HG03378 (cell line): ENCODE measurements at regions not wholly inside any gene's neighbourhood (a gene's known extent, or its start where the extent isn't known, plus 50 kb on each side); places are given as distances from the start of the nearest gene placed in this dataset.
"Not testable (repeated sequence)": the region's sequence is repeated elsewhere in the genome, so short reads cannot be mapped to it uniquely, and the experiment has no call there.

Source experiments
- ATAC-seq: cut with Tn5 transposase; IDR thresholded peaks from one replicate; pipeline ENCODE4 v1.9.1; 2021; ENCODE audit warnings: mild to moderate bottlenecking, moderate library complexity; ENCODE audit not compliant: unreplicated experiment

DNA sequence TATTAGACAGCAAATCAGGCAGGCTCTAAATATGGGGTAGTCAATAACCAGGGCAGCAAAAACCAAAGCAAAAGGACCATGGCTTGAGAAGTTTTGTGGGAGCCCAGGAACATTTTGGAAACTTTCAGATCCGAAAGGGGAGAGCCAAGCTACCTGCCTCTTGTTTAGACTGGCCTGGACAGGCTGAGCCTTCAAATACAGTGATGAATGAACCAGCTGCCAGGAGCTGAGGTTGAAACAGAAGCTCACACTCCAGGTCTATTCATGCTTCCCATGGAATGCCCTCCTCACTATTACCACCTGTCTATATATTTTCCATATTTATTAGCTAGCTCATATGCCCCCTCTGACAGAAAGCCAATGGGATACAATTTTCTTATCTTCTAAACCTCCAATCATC, 150.8 kb upstream of the SLC44A1 start:
- no peak for ATAC-seq

DNA sequence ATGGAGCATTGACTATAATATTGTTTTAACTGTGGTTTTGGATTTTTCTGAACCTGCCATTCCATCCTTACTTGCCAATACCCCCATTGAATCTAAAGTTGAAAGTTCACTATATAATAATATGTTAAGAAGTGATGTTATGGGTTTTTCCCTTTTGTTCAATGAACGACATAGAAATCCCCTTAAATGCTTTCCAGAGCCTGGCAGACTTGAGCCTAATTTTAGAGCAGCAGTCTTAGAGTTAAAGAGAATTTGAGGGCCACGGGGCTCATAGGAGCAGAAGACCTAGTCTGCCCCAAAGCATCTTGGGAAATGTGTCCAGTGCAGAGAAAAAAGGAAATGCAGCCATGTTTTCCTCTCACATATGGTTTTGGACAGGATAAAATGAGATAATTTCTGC, 146.1 kb upstream of the SLC44A1 start:
- peak; percentile 72 for ATAC-seq

DNA sequence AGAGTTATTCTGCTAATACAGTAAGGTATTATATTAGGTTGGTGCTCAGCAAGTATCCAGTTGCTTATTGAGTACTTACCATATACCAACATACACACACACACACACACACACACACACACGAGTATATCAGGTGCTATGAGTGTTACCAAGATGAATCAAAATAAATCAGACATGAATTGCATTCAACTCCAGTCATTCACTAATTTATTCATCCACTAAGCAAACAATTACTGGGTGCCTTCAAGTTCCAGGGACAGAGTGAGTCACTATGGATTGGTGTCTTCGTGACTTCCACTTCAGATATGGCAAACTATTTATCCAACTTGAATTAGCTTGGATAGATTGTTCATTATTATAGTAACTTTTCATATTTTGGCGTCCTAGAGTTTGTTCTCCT, 140.7 kb upstream of the SLC44A1 start:
- no peak for ATAC-seq

DNA sequence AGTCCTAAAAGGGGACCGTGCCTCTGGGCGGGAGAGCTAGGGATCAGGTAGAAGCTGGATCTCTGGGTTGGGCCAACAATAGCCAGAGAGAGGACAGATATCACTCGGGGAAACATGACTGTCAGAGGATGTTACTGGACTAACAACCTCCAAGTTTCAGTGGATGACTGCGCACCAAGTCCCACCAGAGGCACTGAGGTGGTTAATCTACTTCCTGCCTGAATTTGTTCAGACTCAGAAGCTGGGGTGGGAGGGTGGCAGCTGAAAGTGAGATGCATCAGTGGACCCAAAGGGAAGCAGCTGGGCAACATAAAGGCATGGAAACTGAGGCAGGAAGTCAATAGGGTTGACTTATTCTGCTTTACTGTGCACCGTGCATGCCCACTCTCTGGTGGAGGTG, 130.1 kb upstream of the SLC44A1 start:
- peak; percentile 64 for ATAC-seq

DNA sequence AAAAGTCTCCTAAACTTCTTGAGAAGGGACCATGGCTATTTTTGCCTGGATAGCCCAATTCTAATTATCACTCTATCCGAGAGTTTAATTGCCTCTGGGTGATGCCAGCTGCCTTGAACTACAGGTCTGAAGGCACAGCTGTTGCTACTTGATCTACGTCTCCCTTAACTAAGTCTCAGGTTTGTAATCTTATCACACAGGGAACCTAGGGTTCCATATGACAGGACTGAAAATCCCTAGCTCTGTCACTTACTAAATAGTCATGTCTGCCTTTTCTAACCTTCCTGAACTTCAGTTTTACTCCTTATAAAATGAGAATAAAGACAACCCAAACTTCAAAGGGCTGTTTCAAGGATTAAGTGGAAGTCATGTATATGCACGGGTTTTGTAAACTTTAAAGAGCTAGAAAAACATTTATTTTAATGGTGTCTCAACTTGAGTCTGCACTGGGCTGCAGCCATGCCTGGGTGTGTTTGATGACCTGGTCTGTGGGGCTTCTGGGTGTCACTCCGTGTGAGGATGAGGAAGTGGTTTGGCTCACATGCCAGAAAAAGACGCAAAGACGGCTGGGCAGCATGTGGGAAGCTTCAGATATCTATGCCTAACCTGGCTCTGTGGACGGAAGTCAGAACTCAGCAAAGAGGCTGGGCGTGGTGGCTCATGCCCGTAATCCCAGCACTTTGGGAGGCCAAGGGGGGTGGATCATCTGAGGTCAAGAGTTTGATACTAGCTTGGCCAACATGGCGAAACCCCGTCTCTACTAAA, 129.3 kb upstream of the SLC44A1 start:
- peak; percentile 81 for ATAC-seq

DNA sequence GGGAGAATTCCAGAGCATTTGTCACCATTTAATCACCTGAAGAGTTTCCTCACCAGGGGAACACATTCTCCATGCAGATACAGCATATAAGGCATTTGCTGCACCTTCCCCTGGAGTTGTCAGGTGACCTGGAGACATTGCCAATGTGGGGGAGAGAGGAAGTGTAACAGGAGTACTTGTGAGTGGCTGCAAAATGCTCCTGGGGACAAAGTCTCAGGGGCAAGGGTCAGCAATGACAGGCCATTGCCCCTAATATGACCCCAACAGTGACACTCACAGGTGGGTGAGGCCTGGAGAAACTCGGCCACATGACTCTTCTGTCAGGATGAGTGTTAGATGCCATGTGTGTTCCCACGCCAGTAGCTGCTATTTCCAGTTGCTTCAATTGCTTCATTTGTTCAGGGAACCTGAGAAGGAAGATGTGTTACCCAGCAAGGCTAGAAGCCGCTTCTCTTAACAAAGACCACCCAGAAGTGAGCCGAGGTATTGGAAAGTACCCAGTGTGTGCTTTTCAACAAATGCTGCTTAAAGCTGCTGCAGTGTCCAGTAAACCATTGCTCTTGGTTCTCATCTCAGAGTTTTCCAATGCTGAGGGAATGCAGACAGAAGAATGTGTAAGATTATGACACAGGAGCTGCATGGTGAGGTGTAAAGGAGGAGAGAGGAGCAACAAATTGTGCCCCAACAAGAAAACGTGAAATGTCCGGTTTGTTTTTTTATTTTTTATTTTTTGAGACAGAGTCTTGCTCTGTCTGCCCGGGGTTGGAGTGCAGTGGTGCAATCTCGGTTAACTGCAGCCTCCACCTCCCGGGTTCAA, 128.2 kb upstream of the SLC44A1 start:
- ATAC-seq, result no peak

DNA sequence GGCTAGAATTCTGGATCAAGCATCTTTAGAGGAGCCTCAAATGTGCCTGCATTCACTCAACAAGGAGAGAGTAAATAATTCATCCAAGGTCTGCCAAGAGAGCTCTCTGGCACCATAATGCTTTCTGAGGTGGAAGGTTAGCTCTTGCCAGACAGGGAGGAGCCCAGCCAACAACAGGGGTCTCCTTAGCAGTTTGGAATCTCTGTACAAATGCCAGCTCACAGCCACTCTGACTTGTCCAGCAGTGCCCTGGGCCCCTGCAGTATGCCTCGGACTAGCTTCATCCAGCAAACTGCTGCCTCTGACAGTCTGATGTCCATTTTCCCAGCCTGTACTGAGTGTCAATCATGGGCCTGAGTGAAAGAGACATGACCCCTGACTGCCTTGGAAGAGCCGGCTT, 127.2 kb upstream of the SLC44A1 start:
- no peak for ATAC-seq

DNA sequence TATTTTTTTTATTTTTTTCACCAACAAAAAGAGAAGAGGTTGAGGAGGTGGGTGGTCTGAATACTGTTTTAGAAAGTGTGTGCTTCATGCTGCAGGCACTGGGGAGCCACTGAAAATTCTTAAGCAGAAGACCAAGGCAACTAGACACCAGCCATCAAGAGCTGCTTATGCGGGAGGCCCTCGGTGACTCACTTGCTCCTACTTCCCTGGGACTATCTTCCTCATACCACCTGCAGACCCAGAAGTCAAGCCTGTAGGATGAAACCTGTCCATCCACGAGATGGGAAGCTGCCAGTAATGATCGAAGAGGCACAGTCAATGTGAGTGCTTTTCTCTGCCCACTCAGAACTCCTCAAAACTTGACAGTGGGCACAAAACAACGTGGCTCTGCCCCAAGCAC, 125.8 kb upstream of the SLC44A1 start:
- ATAC-seq, result no peak

DNA sequence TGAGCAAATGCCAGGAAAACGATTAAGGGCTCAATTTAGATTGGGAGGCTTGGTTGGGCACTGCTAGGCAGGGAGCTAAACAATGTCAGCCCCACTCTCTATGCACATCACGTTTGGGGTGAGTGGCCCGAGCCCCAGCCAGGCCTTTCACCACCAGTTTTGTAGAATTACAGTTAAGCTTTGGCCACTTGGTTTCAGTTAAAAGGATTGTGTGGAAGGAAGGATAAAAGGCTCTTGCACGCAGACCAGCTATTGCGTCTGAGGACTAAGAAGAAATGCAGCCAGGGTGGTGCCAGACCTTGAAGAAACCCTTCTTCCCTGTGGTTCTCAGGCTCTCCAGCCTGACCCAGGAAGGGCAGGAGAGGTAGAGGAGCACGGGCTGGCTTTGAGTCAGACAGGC, 125.3 kb upstream of the SLC44A1 start:
- no peak for ATAC-seq

DNA sequence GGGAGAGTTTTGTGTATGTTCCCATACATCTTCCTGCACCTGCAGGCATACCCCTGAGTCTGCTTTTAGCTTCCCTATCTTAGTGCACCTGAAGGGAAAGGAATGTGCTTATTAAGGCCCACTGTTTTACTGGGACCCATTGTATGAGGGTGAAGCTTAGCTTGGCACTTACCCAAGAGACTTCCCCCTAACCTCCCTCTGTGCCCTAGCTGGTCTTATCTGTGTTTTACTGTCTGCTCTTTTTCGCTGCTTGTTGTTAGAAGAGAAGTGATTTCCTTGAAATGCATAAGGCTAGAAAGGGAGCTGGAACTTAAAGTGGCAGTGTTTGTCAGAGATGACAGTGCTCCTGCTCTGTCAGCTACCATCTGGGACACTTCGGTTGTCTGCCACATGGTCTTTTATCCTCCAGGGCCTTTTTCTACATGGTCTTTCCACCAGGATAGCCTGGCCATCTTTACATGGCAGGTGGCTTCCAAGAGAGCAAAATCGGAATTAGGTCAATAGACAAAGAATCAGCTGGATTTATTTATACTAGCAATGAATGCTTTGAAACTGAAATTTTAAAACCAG, 122.5 kb upstream of the SLC44A1 start:
- ATAC-seq, result no peak

DNA sequence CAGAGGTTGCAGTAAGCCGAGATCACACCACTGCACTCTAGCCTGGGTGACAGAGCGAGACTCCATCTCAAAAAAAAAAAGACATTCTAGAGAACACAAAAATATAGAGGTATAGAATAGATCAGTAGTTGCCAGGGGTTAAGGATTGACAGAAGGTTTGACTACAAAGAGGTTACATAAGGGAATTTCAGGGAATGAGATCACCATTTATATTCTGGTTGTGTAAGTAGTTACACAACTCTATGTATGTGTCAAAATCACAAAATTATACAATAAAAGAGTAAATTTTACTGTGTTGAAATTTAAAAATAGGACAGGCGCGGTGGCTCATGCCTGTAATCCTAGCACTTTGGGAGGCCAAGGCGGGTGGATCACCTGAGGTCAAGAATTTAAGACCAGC, 119.9 kb upstream of the SLC44A1 start:
- ATAC-seq, result not testable (repeated sequence)

DNA sequence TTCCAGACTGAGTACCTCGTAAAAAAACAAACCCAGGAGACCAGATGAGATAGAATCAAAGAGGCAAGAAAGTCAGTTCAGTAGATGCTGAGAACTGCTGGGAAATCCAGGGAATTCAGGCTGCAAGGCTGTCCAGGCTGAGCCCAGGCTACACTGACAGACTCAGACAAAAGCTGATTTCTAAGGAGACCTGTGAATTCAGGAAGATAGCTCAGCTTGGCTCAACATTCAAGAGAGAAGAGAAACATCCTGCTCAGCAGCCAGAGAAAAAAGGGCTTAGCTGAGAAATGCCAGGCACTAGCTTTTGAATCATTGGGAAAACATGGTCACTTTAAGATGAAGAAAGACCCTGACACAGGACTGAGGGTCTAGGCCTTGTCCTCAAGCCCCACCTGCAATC, 118.2 kb upstream of the SLC44A1 start:
- no peak for ATAC-seq

DNA sequence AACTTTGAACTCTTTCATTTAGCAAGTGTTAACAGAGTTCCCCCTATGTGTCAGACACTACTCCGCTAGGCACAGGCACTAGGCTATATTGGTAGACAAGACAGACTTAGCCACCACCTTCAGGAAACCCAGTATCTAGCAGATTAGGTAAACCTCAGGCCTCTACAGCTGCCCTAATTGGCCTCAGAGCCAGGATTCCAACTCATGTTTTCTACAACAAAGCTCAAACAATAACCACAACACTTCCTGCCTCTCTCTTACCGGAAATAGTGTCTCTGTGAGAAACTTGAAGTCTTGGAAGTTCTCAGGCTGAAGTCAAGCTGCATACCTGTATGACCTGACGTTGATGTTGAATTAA, 116.6 kb upstream of the SLC44A1 start:
- ATAC-seq, result peak; percentile 100

DNA sequence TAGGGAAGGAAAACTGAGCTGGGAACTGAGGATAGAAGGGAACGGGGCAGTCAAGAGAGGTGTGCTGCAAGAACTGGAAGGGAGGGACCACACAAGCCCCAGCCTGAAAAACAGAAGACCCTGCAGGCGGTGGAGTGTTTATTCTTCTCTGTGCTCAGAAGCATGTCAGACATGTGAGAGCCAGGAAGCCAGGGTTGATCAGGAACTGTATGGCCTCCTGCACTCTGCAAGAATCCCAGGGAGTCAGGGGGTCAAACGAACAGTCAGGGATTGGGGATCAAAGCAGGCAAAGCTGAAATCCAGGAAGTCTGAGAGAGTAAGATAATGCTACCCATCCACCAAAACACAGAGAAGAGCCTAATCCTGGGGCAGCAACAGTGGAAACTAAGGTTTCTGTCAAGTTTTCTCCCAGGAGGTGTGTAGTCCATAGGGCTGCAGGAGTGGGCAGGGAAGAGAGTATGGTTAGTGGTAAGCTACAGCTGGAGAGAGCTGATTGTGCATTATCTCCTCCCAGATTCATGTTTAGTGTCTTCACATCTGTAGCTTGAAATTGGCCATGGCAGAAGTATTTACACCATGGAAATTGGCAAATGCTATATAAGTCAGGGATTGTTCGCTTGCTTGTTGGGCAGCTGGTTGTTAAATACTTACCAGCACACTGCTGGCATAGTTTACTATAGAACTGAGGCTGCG, 115.4 kb upstream of the SLC44A1 start:
- no peak for ATAC-seq

DNA sequence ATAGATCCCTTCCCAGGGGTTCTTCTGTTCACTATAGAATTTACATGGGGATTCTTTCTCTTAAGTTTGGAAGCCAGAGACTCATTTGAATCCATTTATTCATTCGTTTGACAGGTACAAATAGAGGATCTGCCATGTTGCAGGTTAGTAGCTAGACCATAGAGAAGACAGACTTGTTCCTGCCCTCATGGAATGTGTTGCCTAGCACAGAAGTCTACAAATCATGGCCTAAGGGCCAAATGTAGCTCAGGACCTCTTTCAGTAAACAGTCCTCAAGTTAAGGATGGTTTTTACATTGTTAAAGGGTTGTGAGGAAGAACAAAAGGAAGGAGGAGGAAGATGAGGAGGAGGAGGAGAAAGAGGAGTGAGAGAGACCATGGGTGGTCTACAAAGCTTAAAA, 114.7 kb upstream of the SLC44A1 start:
- ATAC-seq, result no peak

DNA sequence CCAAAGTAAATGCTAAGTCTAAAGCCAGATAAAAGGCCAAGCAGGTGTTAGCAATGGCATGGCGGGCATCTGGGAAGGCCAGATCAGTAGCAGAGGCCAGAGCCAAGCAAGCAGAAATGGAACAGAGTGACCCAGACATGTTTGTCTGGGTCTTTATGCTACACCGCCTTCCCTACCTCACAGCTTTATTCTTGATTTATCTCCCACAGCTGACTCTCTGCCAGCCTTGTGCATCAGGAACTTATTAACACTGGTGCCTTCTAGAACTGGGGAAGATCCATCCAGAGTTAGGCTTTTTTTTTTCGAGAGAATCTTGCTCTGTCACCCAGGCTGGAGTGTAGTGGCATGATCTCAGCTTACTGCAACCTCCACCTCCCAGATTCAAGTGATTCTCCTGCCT, 112.5 kb upstream of the SLC44A1 start:
- no peak for ATAC-seq

DNA sequence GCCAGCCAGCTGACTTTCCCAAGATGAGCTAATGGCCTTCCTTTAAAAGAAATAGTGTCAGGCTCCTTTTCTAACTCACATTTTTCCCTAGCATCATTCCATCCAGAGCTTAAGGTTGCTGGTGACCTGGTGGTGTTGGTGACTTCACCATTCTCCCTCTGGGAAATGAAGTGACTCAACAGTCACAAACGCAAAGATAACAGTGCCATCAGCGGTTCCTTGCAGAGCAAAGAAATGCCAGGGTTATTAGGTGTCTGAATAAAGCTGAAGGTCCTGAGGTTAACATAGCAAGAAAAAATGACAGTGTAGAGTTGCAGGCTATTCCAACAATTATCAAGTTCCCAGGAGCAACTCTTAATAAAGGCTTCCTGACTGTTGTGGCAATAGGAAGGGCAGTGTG, 111.8 kb upstream of the SLC44A1 start:
- no peak for ATAC-seq

DNA sequence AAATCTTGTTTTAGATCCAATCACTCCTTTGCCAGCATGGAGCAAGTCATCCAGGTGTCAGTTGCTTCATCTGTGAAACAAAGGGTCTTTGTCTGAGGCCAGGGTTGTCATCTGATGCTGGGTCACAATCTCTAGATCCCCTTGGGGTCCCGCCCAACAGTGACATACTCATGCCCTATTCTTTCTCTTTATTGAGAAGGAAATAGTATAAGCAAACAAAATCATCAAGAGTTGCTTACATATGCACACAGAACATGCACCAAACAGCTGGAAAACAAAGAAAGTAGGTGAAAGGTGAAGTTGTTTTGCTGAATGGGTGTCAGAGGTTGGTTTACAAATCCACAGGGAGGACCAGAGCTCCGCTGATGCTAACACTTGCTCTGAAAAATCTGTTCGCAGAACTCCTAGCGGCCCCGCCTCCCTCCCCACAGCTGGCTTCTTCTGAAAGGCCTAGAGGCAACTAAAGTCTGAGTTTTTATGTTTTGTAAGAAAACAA, 106.1 kb upstream of the SLC44A1 start:
- no peak for ATAC-seq

DNA sequence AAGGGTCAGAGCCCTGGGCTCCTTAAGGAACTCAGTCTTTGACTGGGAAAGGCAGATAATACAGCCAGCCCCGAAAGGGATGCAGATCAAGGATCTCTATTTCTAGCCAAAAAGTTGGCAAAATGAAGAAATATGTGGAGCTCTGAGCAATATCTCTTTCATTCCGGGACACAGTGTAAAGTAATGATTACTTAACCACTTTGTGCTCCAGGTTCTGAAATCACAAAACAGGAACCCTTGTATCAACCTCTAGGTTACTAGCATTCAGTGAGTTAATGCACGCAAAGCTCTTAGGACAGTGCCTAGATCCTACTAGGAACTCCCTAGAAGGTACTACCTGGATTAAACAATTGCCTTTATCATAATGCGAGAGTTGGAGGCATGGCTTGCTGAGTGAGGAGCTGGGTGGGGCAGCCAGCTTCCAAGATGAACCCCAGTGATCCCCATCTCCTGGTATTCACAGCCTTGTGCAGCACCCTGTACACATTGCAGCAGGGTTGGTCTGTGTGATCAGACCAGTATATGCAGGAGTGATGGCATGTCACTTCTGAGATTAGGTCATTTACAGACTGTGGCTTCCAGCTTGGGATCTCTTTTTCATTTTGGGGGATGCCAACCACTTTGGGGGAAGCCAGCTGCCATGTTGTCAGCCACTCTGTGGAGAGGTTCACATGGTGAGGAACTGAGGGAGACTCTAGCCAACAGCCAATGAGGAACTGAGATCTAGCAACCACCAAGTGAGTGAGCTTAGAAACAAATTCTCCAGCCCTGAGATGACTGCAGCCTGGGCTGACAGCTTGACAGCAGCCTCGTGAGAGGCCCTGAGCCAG, 103.1 kb upstream of the SLC44A1 start:
- ATAC-seq, result peak; percentile 92

DNA sequence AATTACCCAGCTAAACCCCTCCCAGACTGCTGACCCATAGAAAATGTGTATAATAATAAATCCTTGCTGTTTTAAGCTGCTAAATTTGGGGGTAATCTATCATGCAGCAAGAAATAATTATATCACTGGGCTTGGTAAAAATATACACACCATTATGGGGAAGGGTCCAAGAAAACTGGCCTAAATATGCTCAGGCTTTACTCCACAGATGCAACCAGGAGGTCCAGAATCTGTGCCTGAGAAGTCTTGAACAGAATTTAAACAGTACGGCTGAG, 102.5 kb upstream of the SLC44A1 start:
- ATAC-seq, result no peak
